Posterior cingulate gyrus (tissue), 11 donors: ENCODE measurements at regions not wholly inside any gene's neighbourhood (a gene's known extent, or its start where the extent isn't known, plus 50 kb on each side); places are given as distances from the start of the nearest gene placed in this dataset.

Experiments
- DNase-seq, 10 donors: peaks; one replicate each; pipeline versions ENCODE4 v3.0.0 to v3.0.0-alpha.2; 2020 to 2021; ENCODE audit warnings: mixed read lengths in 3 of 10
- intact Hi-C: fragments of 100-400 bp; cut with DNase I; formaldehyde crosslinking; loops from one replicate; pipeline ENCODE4 v1.15.1; 2023

DNA sequence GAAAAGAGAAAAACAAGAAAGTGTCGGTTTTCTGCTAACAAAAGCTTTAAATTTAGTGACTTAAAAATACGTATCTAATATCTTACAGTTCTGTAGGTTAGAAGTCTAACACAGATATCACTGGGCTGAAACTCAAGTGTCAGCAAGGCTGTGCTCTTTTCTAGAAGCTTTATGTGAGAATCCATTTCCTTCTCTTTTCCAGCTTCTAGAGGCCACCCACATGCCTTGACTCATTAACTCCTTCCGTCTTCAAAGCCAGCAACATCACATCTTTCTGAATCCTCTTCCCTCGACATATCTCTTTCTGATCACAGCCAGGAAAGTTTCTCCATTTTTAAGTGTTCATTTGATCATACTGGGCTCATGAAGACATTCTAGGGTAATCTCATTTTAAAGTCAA lies 262.0 kb downstream of the MAFB start:
- DNase-seq: no peak
- intact Hi-C loops: no loop called here

DNA sequence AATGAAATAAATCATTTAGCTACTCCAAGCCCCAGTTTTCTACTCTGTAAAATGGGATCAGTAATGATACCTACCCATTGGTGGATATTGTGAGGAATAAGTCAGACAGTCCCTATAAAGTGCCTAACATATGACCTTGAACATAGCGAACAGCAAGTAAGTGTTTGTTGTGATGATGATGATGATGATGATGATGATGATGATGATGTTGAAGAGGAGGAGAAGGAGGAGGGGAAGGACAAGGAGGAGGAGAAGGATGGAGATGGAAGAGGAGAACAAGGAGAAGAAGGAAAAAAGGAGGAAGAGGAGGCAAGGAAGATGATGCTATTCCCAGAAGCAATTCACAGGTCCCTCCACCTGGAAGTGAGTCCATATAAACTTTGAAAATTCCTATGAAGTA lies 264.3 kb downstream of the MAFB start:
- no peak for DNase-seq
- intact Hi-C loops: no loop called here

DNA sequence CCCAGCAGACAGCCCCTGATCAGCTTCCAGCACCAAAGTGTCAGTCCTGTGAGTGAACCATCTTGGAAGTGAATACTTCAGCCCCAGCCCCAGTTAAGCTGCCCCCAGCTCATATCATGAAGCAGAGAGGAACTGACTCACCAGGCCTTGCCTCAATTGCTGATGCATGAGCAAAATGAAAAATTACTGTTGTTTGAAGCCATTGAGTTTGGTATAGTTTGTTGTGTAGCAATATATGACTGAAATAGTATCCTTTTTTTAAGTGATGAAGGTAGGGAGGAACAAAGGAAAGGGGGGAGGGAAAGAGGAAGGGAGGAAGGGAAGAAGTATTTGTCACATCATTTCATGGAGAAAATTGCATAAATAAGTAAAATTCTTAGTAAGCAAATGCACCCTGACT lies 266.4 kb downstream of the MAFB start:
- intact Hi-C loops: no loop called here
- no peak for DNase-seq

DNA sequence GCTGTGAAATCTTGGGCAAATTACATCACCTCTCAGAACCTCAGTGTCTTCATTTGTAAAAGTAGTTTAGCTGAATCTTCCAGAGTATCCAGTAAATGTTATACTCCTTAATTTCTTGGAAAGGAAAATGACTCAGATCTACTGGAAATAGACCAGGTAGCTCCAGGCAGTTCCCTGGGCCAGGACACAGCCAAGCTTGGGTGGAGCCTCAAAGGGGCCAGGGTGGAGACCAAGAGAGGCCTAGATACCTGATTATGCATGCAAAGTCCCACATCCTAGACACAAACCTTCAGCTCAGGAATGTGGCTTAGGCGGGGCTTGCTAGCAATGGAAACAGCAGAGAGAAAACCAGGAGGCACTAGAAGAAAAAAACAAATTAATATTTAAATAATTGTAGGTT lies 272.8 kb downstream of the MAFB start:
- intact Hi-C loops: no loop called here
- DNase-seq: no peak

DNA sequence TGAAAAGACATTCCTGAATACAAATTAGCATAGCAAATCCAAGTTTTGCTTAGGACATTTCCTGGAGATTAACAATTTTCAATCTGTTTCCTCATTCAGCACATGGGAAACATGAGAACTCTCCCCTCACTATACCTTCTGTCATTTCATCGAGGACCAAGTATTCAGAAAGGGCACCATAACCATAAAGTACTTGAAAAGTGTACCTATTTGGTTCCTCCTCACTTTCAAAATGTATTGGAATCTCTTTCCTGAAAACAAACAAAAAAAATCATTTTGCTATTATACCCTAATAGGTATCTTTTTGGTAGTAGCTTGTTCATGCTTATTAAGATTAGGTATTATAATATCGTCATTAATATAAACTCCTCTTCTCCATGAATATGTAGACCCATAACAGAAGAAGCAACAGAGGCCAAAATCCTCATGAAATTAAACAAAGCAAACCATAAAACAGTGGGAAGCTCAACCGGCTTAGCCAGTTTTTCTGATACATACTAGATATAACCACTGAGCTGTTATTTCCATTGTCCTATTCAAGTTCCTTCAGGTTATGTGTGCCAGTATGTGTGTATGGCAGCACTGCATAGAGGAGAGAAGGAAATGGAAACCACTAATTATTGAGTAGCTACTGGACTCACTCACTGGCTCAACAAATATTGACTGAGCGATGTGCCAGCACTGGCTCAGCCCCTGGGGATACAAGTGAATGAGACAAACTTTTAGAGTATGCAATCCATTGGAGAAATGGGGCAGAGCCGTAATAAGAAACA lies 274.0 kb downstream of the MAFB start:
- no peak for DNase-seq
- intact Hi-C loops: no loop called here

DNA sequence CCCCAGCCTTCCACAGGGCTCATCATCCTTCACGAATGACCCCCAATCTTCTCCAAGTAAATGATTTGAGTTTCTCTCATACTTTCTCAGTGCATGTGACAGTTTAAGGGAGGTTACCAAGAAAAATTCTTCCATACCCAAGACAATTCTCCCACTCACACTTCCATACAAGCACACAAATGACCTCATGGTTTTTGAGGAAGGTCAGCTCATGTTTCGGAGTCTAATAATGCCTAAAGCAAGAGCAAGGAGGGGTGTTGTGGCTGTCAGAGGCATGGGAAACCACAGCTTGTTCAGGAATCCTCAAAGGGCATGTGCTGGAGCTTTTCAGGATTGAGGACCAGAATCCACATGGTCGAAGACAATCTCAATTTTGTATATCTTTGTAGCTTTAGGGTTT lies 279.0 kb downstream of the MAFB start:
- intact Hi-C loops: no loop called here
- no peak for DNase-seq

DNA sequence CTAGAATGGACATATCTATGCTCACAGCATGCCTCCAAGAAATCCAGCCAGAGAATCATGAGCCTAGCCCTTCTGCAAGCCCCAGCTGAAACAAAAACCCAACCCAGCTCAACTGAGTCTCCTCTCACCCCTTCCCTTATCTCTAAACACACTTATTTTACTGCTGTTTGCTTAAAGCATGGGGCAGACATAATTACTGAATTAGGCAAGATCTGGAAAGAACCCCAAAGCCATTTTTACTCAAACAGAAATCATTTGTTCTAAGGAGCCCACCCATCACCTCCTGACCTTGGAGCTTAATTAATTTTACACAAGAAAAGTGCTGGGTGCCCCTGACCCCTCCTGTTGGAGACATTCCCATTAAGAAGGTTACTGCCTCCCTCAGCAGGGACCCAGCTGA lies 291.6 kb downstream of the MAFB start:
- intact Hi-C loops: no loop called here

DNA sequence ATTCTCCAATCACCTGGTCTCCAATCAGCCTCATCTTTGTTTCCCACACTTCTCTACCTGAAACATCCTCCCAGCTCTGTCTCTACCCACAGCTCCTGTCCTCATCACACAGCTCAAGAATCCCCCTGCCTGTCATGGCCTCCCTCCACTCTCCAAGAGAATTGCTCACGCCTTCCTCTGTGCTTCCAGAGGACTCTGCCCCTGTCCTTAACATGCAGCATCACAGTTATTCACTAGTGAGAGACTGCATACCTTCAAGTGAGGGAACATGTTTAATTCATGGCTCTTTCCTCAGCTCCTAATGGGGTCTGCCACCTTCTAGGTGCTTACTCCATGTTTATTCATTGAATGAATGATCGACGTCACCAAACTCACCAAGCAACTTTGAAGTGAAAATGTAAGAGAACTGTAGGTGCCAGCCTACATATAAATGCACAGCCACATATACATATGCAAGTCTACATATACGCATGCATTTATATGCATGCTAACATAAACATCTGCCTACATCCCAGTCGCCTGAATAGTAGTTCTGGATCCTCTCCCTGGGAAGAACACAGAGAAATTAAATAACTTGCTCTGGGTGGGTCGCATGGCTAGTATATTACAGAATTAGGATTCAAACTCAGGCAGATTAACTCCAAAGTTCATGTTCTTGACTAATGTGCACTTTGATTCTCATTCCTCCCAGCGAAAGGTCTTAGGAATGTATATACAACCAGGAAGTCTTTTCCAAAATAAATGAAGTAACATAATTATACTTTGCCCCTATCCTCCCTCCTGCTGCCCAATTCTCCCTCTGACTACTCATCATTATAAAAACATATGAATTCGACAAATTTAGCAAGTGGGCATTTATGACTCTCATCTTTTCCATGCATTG lies 295.6 kb downstream of the MAFB start:
- intact Hi-C loops: no loop called here
- DNase-seq: no peak

More for the DNA sequence above, 291.6 kb downstream of the MAFB start:
- no peak for DNase-seq

DNA sequence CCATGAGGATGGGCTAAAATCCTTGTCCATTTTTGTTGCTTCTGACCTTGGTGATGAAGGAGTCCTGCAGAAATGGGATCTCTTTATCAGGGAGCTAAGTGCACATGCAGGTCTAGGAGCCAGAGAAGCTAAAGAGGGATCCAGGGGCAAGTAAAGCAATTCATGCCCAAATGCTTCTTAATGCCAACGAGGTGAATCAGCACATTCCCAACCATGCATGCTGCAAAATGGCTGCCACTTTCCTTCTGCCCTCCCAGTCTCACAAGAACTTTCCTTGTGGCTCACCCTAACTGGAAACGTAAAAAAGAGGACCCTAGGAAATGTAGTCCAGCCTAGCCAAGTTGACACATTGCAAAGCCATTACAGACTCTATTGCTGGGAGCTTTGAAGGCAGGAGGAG lies 298.4 kb downstream of the MAFB start:
- DNase-seq: no peak

DNA sequence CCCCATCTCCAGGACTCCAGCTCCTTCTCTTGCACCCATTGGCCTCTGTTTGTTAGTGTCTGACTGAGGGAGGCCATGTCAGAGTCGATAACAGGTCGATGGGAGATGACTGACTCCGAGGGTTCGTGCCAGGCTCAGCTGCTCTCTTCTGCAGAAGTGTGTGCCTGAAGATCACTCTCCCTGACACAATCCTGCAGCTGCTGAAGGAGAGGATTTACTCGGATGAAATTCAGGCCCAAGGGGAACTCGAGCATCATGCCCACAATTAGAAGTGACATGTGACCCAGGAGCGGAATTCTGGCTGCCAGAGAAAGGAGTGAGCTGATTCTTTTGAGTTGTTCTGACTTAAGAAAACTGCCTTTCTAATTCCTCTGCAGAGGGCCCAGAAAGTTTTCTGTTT lies 318.2 kb downstream of the MAFB start:
- no peak for DNase-seq
- intact Hi-C loops: no loop called here

More for the DNA sequence above, 298.4 kb downstream of the MAFB start:
- intact Hi-C loops: no loop called here

DNA sequence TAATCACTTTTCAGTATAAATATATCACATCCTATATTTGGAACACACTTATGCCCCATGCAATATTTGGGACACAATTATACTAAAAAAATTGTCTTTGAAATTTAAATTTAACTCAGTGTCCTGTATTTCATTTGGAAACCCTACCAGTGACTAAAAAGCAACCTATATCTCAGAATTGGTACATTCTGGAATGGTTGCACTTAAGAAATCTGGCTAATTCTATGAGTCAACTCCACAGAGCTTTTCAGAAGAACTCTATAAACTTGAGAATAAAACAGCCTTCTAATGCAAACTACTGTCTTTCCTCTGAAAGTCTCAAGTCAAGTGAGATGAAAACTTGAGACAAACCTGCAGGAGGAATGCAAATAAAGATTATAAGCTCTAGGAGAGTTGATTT lies 320.2 kb downstream of the MAFB start:
- DNase-seq: no peak
- intact Hi-C loops: no loop called here

DNA sequence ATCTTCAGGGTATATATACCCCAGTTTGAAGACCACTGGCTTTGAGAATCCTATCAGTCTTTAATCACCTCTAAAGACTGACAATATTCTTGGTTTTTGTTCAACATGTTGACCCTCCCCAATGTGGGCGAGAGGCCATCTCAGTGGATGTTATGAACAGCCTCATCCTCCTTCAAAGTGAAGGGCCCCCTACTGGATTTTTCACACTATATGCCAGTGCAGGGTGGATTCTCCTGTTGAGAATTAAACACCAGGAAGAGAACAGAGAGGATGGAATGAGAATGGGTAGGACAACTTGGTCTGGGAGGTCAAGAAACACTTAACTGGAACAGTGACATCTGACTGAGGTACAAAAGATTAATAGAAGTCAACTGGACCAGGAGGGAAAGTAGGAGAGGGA lies 327.1 kb downstream of the MAFB start:
- DNase-seq: no peak
- intact Hi-C loops: no loop called here

DNA sequence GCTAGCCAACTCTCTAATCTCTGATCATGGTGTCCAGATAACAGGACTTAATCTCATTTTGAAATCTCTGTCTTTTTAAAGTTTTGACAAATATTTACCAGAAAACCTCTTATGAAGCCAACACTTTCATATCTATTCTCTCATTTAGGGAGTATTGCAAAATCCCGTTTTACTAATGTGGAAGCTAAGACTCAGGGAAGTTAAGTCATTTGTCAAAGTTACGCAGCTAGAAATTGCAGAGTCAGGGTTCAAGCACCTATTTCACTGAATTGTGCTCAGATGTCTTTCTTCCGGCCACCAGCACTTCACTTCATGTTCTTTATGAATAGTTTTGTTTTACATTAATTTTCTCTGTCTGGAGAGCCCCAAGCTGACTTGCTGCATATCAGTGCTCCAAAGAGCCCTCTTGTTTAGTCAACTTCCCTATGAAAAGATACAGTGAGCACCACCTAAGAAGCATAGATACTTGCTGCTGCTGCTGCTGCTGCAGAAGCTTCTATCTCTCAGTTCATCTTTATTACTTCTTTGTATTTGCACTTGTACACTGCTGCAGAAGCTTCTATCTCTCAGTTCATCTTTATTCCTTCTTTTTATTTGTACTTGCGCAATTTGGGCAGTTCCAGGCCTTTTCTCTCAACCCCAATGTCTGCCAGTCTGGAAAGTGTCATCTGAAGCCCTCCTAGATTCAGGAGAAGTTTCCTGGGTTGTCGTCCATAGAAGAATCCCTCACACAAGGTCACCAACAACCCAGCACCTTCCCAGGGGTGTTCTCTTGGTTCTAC lies 329.7 kb downstream of the MAFB start:
- intact Hi-C loops: no loop called here

DNA sequence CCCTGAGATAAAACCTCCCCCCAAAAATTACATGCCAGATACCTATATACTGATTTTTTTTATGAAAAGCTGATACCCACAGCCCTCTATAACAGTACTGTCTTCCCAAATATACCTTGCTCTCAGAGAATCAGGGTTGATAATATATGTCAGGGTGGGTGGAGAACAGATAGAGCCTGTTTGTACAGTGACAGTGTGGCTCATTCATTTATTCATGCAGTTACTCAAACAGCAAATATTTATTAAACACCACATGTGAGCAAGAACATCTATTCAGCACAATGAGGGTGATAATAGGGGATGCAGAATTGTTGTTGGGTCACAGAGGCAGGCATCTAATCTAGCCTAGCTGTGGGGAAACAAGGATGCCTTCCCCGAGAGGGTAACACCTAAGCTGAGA lies 334.2 kb downstream of the MAFB start:
- no peak for DNase-seq
- intact Hi-C loops: no loop called here

More for the DNA sequence above, 329.7 kb downstream of the MAFB start:
- no peak for DNase-seq

DNA sequence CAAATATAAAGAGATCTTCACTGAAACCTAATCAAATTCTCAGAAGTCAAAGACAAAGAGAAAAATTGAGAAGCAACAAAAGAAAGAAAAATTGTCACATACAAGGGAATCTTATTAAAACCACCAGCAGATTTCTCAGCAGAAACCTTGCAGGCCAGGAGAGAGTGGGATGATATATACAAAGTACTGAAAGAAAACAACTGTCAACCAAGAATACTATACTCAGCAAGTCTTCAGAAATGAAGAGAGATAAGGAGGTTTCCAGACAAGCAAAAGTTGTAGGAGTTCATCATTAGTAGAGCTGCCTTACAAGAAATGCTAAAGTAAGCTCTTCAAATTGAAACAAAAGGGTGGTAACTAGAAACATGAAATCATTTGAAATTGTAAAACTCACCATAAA lies 345.6 kb downstream of the MAFB start:
- intact Hi-C loops: no loop called here
- DNase-seq: no peak

DNA sequence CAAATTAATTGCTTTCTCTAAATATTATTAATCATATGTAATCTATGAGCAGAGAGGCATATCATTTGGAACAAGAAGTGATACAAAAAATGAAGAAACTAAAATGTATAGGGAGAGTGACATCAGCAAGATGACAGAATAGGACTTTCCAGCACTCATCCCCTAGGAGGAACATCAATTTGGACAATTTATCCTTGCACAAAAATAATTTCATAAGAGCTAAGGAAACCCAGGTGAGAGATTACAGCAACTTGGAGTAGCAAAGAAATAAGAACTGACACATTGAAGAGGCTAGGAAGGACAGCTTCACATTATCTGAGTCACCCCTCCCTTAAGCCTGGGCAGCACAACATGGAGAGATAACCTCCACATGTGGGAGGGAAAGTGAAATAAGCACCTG lies 347.5 kb downstream of the MAFB start:
- DNase-seq: no peak
- intact Hi-C loops: no loop called here

DNA sequence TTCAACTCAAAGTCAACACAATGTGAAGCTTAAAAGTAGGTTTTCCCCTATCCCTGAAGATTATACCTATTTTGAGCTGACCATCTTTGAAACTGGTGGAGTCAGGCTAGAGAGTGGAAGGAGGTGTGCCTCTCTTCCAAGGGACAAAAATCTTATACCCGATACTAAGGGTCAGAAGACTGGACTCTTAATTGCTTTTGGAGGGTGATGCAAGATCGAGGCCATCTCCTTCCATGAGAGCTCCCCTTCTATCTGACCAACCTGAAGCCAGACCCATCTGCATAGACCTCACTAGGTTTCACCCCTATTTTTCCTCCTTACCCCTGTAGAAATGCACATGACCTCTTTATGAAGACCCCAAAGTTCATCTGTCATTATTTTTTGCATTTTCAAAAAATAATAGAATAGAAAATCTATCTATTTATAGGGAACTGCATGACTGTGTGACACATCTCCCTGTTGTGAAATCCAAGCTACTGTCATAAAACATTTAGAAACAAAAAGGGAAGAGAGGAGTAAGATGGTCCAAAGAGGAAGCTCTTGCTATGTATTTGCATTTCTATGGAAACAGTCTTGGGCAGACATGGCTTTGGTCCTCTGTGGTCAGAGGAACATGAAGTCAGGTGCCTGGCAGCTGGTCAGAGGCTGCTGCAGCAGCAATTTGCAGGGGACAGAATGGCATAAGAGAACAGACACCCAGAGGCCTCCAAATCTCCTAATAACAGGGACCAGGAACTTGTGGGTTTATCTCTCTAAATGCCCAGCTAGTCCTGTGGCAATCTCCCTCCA lies 349.2 kb downstream of the MAFB start:
- DNase-seq: peak in 2 of 10 donors; percentile 7 to 22
- intact Hi-C loops: no loop called here

DNA sequence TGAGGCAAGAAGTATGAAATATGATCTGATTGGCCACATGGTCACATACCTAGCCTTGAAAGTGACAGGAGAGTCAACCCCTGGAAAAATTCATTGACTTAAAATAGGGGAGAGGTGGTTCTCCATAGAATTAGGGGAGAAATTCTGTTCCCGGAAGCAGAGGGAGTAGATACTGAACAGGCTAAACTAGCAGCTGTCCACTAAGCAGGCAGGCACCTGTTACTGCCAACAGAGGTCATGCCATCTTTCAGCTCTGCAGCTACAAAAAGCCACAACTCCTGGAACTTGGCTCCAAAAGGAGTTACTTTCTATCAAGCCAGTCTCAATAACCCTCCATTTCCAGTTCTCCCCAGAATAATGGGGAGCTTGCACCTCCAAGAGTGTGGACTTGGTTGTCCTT lies 352.5 kb downstream of the MAFB start:
- intact Hi-C loops: no loop called here
- DNase-seq: no peak

DNA sequence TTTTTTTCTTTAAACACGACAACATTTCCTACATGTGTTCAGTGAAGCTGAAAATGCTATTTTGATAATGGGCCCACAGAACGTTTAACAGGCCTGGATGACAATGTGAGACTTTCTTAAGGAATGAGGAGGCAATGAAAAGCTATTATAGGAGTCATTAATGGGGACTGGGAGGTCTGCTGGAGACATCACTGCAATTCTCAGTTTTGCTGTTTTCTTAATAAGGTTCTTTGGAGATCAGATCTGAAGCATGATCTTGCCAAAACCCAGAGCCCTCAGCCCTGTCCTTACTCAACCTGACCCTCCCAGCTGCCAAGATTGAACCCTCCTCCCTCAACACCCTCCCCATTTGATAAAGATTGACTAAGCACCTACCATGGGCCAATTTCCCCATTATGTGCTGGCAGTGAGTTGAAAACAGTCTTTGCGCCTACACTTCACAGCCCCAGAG lies 353.1 kb downstream of the MAFB start:
- DNase-seq: no peak
- intact Hi-C loops: no loop called here

DNA sequence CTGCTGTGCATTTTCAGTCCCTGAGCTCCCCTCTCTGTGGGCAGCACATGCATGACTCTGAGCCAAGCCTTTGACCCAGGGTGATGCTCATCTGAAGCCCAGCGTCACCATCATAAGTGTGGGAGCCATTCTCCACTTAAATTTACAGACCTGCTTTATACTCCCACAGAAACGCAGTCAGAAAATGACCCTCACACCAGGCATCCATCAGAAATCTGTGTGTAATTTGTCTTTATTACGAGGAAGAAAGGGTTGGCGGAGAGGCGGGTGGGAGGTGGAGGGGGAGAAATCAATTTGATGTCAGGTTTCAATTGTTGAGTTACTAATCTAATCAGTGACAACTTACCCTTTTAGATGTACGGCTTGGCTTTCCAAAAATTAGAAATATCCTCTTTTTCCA lies 353.6 kb downstream of the MAFB start:
- no peak for DNase-seq
- intact Hi-C loops: no loop called here
